ENCODE measurements at regions not wholly inside any gene's neighbourhood (a gene's known extent, or its start where the extent isn't known, plus 50 kb on each side); places are given as distances from the start of the nearest gene placed in this dataset.

DNA sequence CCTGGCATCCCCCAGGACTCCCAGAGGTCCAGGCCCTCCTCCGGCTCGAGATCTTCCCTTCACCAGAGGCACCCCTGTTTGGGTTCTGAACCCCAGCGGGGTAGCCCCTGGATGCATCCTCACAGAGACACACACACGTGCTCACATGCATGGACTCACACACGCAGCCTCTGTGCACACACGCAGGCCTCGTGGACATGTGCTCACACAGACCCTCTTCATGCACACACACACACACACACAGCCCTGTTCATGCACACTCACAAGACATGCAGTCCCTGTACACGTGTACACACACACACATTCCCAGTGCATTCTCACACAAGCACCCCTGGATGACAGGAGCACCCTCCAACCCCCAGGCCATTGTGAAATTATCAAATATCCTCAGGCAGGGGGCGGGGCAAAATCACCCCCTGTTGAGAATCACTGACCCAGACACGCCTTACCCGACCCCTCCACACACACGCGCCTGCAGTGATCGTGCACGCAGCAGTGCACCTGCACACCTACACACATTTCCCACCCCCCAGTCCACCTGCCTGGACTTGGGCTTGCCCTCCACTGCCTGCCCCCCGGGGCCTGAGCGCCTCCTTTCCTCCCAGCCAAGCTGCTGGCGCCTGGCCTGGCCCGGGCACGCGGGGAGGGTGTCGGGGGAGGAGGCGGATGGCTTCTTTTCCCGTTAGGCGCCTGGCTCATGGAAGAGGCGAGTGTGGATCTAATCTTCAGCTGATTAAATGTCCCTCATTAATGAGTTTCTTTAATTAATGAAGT is 62.6 kb downstream of the ENGASE start:
- Histone ChIP-seq H3K79me2 (ENCODE audit: insufficient read depth) (no peaks in the 10 kb centered on the region), H3K4me1 (ENCODE audit: insufficient read depth) (no peaks in the 10 kb centered on the region), H3K27ac (no peak overlapping the region), H3K9me3 (ENCODE audit: low read depth) (no peaks in the 10 kb centered on the region), H3K36me3 (ENCODE audit: low read depth) (no peaks in the 10 kb centered on the region), H3K4me3 (no peak overlapping the region), H3K9me2 (ENCODE audit: insufficient read depth) (no peaks in the 10 kb centered on the region), H3F3A (ENCODE audit: insufficient read depth) (no peaks in the 10 kb centered on the region), H2AFZ (no peak overlapping the region), H3K4me2 (ENCODE audit: unreplicated experiment) (no peak overlapping the region), H3K9ac (no peak overlapping the region), H3K27me3 (replicated peaks; ENCODE audit: insufficient read depth) (peaks cover 24% of the 10 kb centered on the region), H4K20me1 (ENCODE audit: insufficient read depth) (no peaks in the 10 kb centered on the region)
- in situ Hi-C loops (cut with MboI) = no loop called here
- 33 to 38% methylated on average over 26 of the region's 26 CpGs for WGBS, 2 experiments (ENCODE audit: low coverage in 1 of 2, low lambda C conversion rate in 2 of 2, missing lambda C conversion rate in 2 of 2)
- no peak for TF ChIP-seq EZH2 (IDR thresholded peaks at IDR 0.05; ENCODE audit: insufficient read depth, poor library complexity, severe bottlenecking)
- no peak for TF ChIP-seq EZH2phosphoT487 (IDR thresholded peaks at IDR 0.05; ENCODE audit: insufficient read depth, low read depth)
- DNase-seq = peak; percentile 10

DNA sequence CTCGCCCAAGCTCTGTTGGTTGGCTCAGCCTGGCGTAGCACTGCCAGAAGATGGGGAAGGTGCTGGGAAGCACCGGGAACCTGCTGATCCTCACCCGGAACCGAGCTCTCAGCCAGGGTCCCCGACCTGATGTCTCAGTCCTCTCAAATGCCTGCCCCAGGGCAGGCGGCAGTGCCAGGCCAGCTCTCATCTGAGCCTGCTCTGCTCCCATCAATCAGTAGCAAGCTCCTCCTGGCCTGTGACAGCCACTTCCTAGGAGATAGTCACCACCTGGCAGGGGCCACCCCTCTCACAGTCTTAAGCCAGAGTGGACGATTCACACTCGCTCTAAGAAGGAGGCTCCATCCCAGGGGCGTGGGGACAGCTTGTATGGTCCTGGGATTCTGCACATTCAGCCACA is 62.0 kb downstream of the ENGASE start:
- Histone ChIP-seq H3K9ac (no peak overlapping the region), H4K20me1 (ENCODE audit: insufficient read depth) (no peaks in the 10 kb centered on the region), H3K9me2 (ENCODE audit: insufficient read depth) (no peaks in the 10 kb centered on the region), H3K27me3 (replicated peaks; ENCODE audit: insufficient read depth) (peaks cover 18% of the 10 kb centered on the region), H3K36me3 (ENCODE audit: low read depth) (no peaks in the 10 kb centered on the region), H3K4me3 (no peak overlapping the region), H3F3A (ENCODE audit: insufficient read depth) (no peaks in the 10 kb centered on the region), H3K4me2 (ENCODE audit: unreplicated experiment) (no peak overlapping the region), H3K79me2 (ENCODE audit: insufficient read depth) (no peaks in the 10 kb centered on the region), H2AFZ (no peak overlapping the region), H3K4me1 (ENCODE audit: insufficient read depth) (no peaks in the 10 kb centered on the region), H3K9me3 (ENCODE audit: low read depth) (no peaks in the 10 kb centered on the region), H3K27ac (no peak overlapping the region)
- DNase-seq = no peak
- in situ Hi-C loops (cut with MboI) = no loop called here
- TF ChIP-seq EZH2phosphoT487 (IDR thresholded peaks at IDR 0.05; ENCODE audit: insufficient read depth, low read depth) = no peak
- no peak for TF ChIP-seq EZH2 (IDR thresholded peaks at IDR 0.05; ENCODE audit: insufficient read depth, poor library complexity, severe bottlenecking)
- 49 to 56% methylated on average over 10 of the region's 10 CpGs for WGBS, 2 experiments (ENCODE audit: low coverage in 1 of 2, low lambda C conversion rate in 2 of 2, missing lambda C conversion rate in 2 of 2)

Data from GM23248 (cell line).